Fibroblast of villous mesenchyme (primary cell): ENCODE measurements at regions not wholly inside any gene's neighbourhood (a gene's known extent, or its start where the extent isn't known, plus 50 kb on each side); places are given as distances from the start of the nearest gene placed in this dataset.

Experiments
- DNase-seq: peaks from one replicate; pipeline ENCODE4 v3.0.0-alpha.2; 2010; ENCODE audit warnings: low read depth
- H3K4me3 ChIP-seq: 2 replicates; pipeline ENCODE4 v1.5.1; 2011; ENCODE audit warnings: low read depth, mild to moderate bottlenecking, low read length
- CTCF ChIP-seq: IDR thresholded peaks from 2 replicates; pipeline ENCODE4 v1.5.1; 2012; ENCODE audit warnings: low read depth, mild to moderate bottlenecking, low read length; ENCODE audit not compliant: insufficient read depth

- H3K4me3 ChIP-seq = no peak overlapping the region
- no peak for DNase-seq
- TF ChIP-seq CTCF = no peak
Observed at GRCh38 chr1:101603726-101604125, 366.9 kb downstream of the S1PR1 start.

- no peak for DNase-seq
- TF ChIP-seq CTCF = no peak
- no peak overlapping the region for H3K4me3 ChIP-seq
Observed at GRCh38 chr1:101605878-101606277, 369.1 kb downstream of the S1PR1 start.

GRCh38 chr1:101613546-101613945 is 376.7 kb downstream of the S1PR1 start:
- no peak for TF ChIP-seq CTCF
- H3K4me3 ChIP-seq = no peak overlapping the region
- no peak for DNase-seq

GRCh38 chr1:101618900-101619299 is 377.8 kb downstream of the OLFM3 start:
- no peak overlapping the region for H3K4me3 ChIP-seq
- DNase-seq = no peak
- TF ChIP-seq CTCF = no peak

- DNase-seq = no peak
- no peak overlapping the region for H3K4me3 ChIP-seq
- no peak for TF ChIP-seq CTCF
Observed at GRCh38 chr1:101632548-101633272, 364.0 kb downstream of the OLFM3 start.

- H3K4me3 ChIP-seq = no peak overlapping the region
- no peak for TF ChIP-seq CTCF
Observed at GRCh38 chr1:101645810-101646209, 350.9 kb downstream of the OLFM3 start.

GRCh38 chr1:101652484-101652883 is 344.2 kb downstream of the OLFM3 start:
- no peak for DNase-seq
- no peak for TF ChIP-seq CTCF

More at GRCh38 chr1:101645810-101646209, 350.9 kb downstream of the OLFM3 start:
- DNase-seq = no peak

More at GRCh38 chr1:101652484-101652883, 344.2 kb downstream of the OLFM3 start:
- H3K4me3 ChIP-seq = no peak overlapping the region
